Neuronal stem cell (in vitro differentiated cells): ENCODE measurements at regions not wholly inside any gene's neighbourhood (a gene's known extent, or its start where the extent isn't known, plus 50 kb on each side); places are given as distances from the start of the nearest gene placed in this dataset.
A peak's percentile ranks its signal among the peaks of the same experiment; 100 is the strongest.

Source experiments
- DNase-seq: peaks from one replicate; pipeline ENCODE4 v3.0.0-alpha.2; 2013; ENCODE audit warnings: low spot score
- H2AFZ ChIP-seq: one replicate; pipeline ENCODE4 v1.6.1; 2013; ENCODE audit warnings: mild to moderate bottlenecking, low read length, inconsistent platforms
- H2AK5ac ChIP-seq: 2 replicates; pipeline ENCODE4 v1.6.1; 2013; ENCODE audit warnings: low read depth, mild to moderate bottlenecking, inconsistent platforms, low read length, moderate library complexity, mixed read lengths
- H2BK120ac ChIP-seq: 2 replicates; pipeline ENCODE4 v1.6.1; 2013; ENCODE audit warnings: low read depth, mild to moderate bottlenecking, inconsistent platforms, low read length, moderate library complexity, mixed read lengths
- H2BK12ac ChIP-seq: one replicate; pipeline ENCODE4 v1.6.1; 2013; ENCODE audit warnings: low read length, inconsistent platforms
- H2BK15ac ChIP-seq: 2 replicates; pipeline ENCODE4 v1.6.1; 2013; ENCODE audit warnings: mild to moderate bottlenecking, low read length, inconsistent platforms, mixed read lengths
- H2BK5ac ChIP-seq: one replicate; pipeline ENCODE4 v1.6.1; 2013; ENCODE audit warnings: inconsistent platforms, mild to moderate bottlenecking, low read length, moderate library complexity
- H3K14ac ChIP-seq: one replicate; pipeline ENCODE4 v1.6.1; 2013; ENCODE audit warnings: low read length, inconsistent platforms
- H3K18ac ChIP-seq: 2 replicates; pipeline ENCODE4 v1.6.1; 2013; ENCODE audit warnings: low read length, inconsistent platforms
- H3K23ac ChIP-seq: 2 replicates; pipeline ENCODE4 v1.6.1; 2013; ENCODE audit warnings: low read depth, mild to moderate bottlenecking, mixed read lengths, low read length, inconsistent platforms; ENCODE audit not compliant: poor library complexity
- H3K27ac ChIP-seq: replicated peaks from 3 replicates; pipeline ENCODE4 v1.5.1; 2013; ENCODE audit warnings: low read length, inconsistent platforms
- H3K27me3 ChIP-seq, 3 experiments: 2 replicates each; pipeline ENCODE4 v1.6.1; 2013; ENCODE audit warnings: low read length in 3 of 3, mild to moderate bottlenecking in 2 of 3, inconsistent platforms in 1 of 3, low read depth in 1 of 3, mixed read lengths in 1 of 3, moderate library complexity in 1 of 3; ENCODE audit not compliant: control insufficient read depth in 3 of 3, insufficient read depth in 3 of 3
- H3K36me3 ChIP-seq, 2 donors: replicated peaks in 1 of 2; 2 replicates each; pipeline ENCODE4 v1.6.1; 2013; ENCODE audit warnings: low read length in 2 of 2; ENCODE audit not compliant: control insufficient read depth in 2 of 2, insufficient read depth in 2 of 2
- H3K4ac ChIP-seq: 2 replicates; pipeline ENCODE4 v1.6.1; 2013; ENCODE audit warnings: inconsistent platforms, mild to moderate bottlenecking, low read length, moderate library complexity
- H3K4me1 ChIP-seq, 2 donors: 1 replicate in 1 of 2; 2 replicates in 1 of 2; pipeline ENCODE4 v1.6.1; 2013; ENCODE audit warnings: low read length in 2 of 2, low read depth in 1 of 2; ENCODE audit not compliant: control insufficient read depth in 2 of 2, insufficient read depth in 1 of 2
- H3K4me2 ChIP-seq: one replicate; pipeline ENCODE4 v1.6.1; 2013; ENCODE audit warnings: mild to moderate bottlenecking, low read length, inconsistent platforms; ENCODE audit not compliant: insufficient read depth, poor library complexity, severe bottlenecking
- H3K4me3 ChIP-seq, 2 donors: 2 replicates each; pipeline ENCODE4 v1.5.1; 2013; ENCODE audit warnings: low read length in 2 of 2, mild to moderate bottlenecking in 2 of 2, inconsistent platforms in 1 of 2, moderate library complexity in 1 of 2
- H3K79me1 ChIP-seq: one replicate; pipeline ENCODE4 v1.6.1; 2013; ENCODE audit warnings: low read depth, mild to moderate bottlenecking, inconsistent platforms, low read length, moderate library complexity
- H3K9ac ChIP-seq: one replicate; pipeline ENCODE4 v1.6.1; 2013; ENCODE audit warnings: mild to moderate bottlenecking, low read depth, low read length, inconsistent platforms; ENCODE audit not compliant: poor library complexity
- H3K9me3 ChIP-seq, 2 donors: replicated peaks in 1 of 2; 2 replicates each; pipeline versions ENCODE3 to v1.6.1; 2013; ENCODE audit warnings: low read length in 2 of 2, mild to moderate bottlenecking in 2 of 2, inconsistent platforms in 1 of 2, low read depth in 1 of 2, mixed read lengths in 1 of 2, moderate library complexity in 1 of 2; ENCODE audit not compliant: control insufficient read depth in 2 of 2, insufficient read depth in 1 of 2
- H4K8ac ChIP-seq: one replicate; pipeline ENCODE4 v1.6.1; 2013; ENCODE audit warnings: low read depth, mild to moderate bottlenecking, inconsistent platforms, low read length, moderate library complexity
- H4K91ac ChIP-seq: one replicate; pipeline ENCODE4 v1.6.1; 2013; ENCODE audit warnings: low read length, low read depth, mild to moderate bottlenecking, inconsistent platforms; ENCODE audit not compliant: poor library complexity
- WGBS, 2 donors: extraction: QIAGEN DNeasy Blood & Tissue Kit; methylation state at CpG; one replicate each; pipeline ENCODE4 v1.1.7; 2013; ENCODE audit warnings: missing lambda C conversion rate in 2 of 2, mixed read lengths in 1 of 2; ENCODE audit not compliant: insufficient read length in 2 of 2, insufficient replicate concordance in 1 of 2; ENCODE audit errors: extremely low coverage in 2 of 2; 5-methylcytosine and 5-hydroxymethylcytosine counted together

- 100% methylated on average over 1 of the region's 4 CpGs; no CpG with 5 or more reads in 1 of the 2 donors for WGBS, 2 donors
- H3K14ac ChIP-seq, result no peak overlapping the region
- no peak overlapping the region for H2AFZ ChIP-seq
- no peak overlapping the region for H3K18ac ChIP-seq
- no peaks in the 10 kb centered on the region for H3K9me3 ChIP-seq
- no peak overlapping the region for H3K23ac ChIP-seq
- H3K27ac ChIP-seq, result no peak overlapping the region
- no peak overlapping the region for H3K4ac ChIP-seq
- H3K4me3 ChIP-seq, result no peak overlapping the region
- peaks cover 0 to 6% (median 0%) of the 10 kb centered on the region in 3 experiments for H3K27me3 ChIP-seq
- H3K4me1 ChIP-seq, result no peaks in the 10 kb centered on the region
- no peak overlapping the region for H2BK15ac ChIP-seq
- no peak for DNase-seq
- no peak overlapping the region for H2AK5ac ChIP-seq
- H2BK5ac ChIP-seq, result no peak overlapping the region
- no peaks in the 10 kb centered on the region for H3K79me1 ChIP-seq
- H3K9ac ChIP-seq, result no peak overlapping the region
- no peak overlapping the region for H4K91ac ChIP-seq
- H2BK12ac ChIP-seq, result no peak overlapping the region
- H4K8ac ChIP-seq, result no peak overlapping the region
- no peak overlapping the region for H3K4me2 ChIP-seq
- H3K36me3 ChIP-seq, result no peaks in the 10 kb centered on the region
- no peak overlapping the region for H2BK120ac ChIP-seq
These were observed 71.1 kb upstream of the PMEPA1 start for GRCh38 chr20:57780906-57781305.

- Histone ChIP-seq H4K91ac (no peak overlapping the region), H3K27me3 (peaks cover 0 to 7% (median 0%) of the 10 kb centered on the region in 3 experiments), H3K23ac (no peak overlapping the region), H3K36me3 (no peaks in the 10 kb centered on the region), H2BK15ac (no peak overlapping the region), H3K27ac (no peak overlapping the region), H3K9me3 (no peaks in the 10 kb centered on the region), H3K4ac (no peak overlapping the region), H4K8ac (no peak overlapping the region), H3K4me3 (no peak overlapping the region), H3K79me1 (no peaks in the 10 kb centered on the region), H2AFZ (no peak overlapping the region), H2BK5ac (no peak overlapping the region), H2AK5ac (no peak overlapping the region), H3K4me1 (no peaks in the 10 kb centered on the region), H3K18ac (no peak overlapping the region), H2BK12ac (no peak overlapping the region), H3K14ac (no peak overlapping the region), H3K4me2 (no peak overlapping the region), H3K9ac (peak overlapping the region; percentile 5), H2BK120ac (no peak overlapping the region)
- no peak for DNase-seq
- no CpG with 5 or more reads among the region's 5 CpGs for WGBS, 2 donors
These were observed 70.6 kb upstream of the PMEPA1 start for GRCh38 chr20:57780398-57780797.

GRCh38 chr20:57779401-57780003 is 69.7 kb upstream of the PMEPA1 start:
- H3K4me2 ChIP-seq, result no peak overlapping the region
- H3K4ac ChIP-seq, result no peak overlapping the region
- H3K14ac ChIP-seq, result no peak overlapping the region
- H2AK5ac ChIP-seq, result no peak overlapping the region
- no peak for DNase-seq
- no peak overlapping the region for H4K8ac ChIP-seq
- H2BK5ac ChIP-seq, result no peak overlapping the region
- H4K91ac ChIP-seq, result no peak overlapping the region
- H3K79me1 ChIP-seq, result no peaks in the 10 kb centered on the region
- H3K36me3 ChIP-seq, result no peaks in the 10 kb centered on the region
- H3K23ac ChIP-seq, result no peak overlapping the region
- no peak overlapping the region for H2BK120ac ChIP-seq
- no peak overlapping the region for H3K18ac ChIP-seq
- no peak overlapping the region for H2BK15ac ChIP-seq
- H3K9me3 ChIP-seq, result no peaks in the 10 kb centered on the region
- H2AFZ ChIP-seq, result no peak overlapping the region
- no peak overlapping the region for H3K4me3 ChIP-seq
- no peaks in the 10 kb centered on the region for H3K4me1 ChIP-seq
- WGBS, 2 donors, result no CpG with 5 or more reads among the region's 9 CpGs
- H3K27me3 ChIP-seq, result peaks cover 0 to 10% (median 0%) of the 10 kb centered on the region in 3 experiments
- H3K27ac ChIP-seq, result no peak overlapping the region
- H3K9ac ChIP-seq, result no peak overlapping the region
- no peak overlapping the region for H2BK12ac ChIP-seq

GRCh38 chr20:57777911-57778310 is 68.1 kb upstream of the PMEPA1 start:
- no CpG with 5 or more reads among the region's 2 CpGs for WGBS, 2 donors
- no peak overlapping the region for H3K9ac ChIP-seq
- no peak overlapping the region for H2AK5ac ChIP-seq
- no peak overlapping the region for H3K18ac ChIP-seq
- no peak overlapping the region for H2BK15ac ChIP-seq
- no peaks in the 10 kb centered on the region for H3K36me3 ChIP-seq
- H3K9me3 ChIP-seq, result no peaks in the 10 kb centered on the region
- no peak overlapping the region for H3K4me3 ChIP-seq
- no peak overlapping the region for H2BK120ac ChIP-seq
- H3K4me2 ChIP-seq, result no peak overlapping the region
- no peaks in the 10 kb centered on the region for H3K4me1 ChIP-seq
- no peak overlapping the region for H3K23ac ChIP-seq
- no peak for DNase-seq
- H3K27me3 ChIP-seq, result peaks cover 0 to 10% (median 0%) of the 10 kb centered on the region in 3 experiments
- H3K14ac ChIP-seq, result no peak overlapping the region
- H2AFZ ChIP-seq, result no peak overlapping the region
- H3K27ac ChIP-seq, result no peak overlapping the region
- no peak overlapping the region for H3K4ac ChIP-seq
- H4K91ac ChIP-seq, result no peak overlapping the region
- no peaks in the 10 kb centered on the region for H3K79me1 ChIP-seq
- H4K8ac ChIP-seq, result no peak overlapping the region
- no peak overlapping the region for H2BK12ac ChIP-seq
- H2BK5ac ChIP-seq, result no peak overlapping the region
